ENCODE measurements at regions not wholly inside any gene's neighbourhood (a gene's known extent, or its start where the extent isn't known, plus 50 kb on each side); places are given as distances from the start of the nearest gene placed in this dataset.
A peak's percentile ranks its signal among the peaks of the same experiment; 100 is the strongest.
"Not testable (repeated sequence)": the region's sequence is repeated elsewhere in the genome, so short reads cannot be mapped to it uniquely, and the experiment has no call there.

- DNase-seq (ENCODE audit: low spot score), result peak; percentile 70
These were observed 925.3 kb downstream of the TLE4 start for GRCh38 chr9:80496901-80497556.

- no peak for DNase-seq (ENCODE audit: low spot score)
These were observed 921.5 kb downstream of the TLE4 start for GRCh38 chr9:80493258-80493657.

- DNase-seq (ENCODE audit: low spot score), result no peak
These were observed 920.5 kb downstream of the TLE4 start for GRCh38 chr9:80492221-80492620.

- no peak for DNase-seq (ENCODE audit: low spot score)
These were observed 919.4 kb downstream of the TLE4 start for GRCh38 chr9:80491086-80491696.

GRCh38 chr9:80489329-80489728 is 917.6 kb downstream of the TLE4 start:
- no peak for DNase-seq (ENCODE audit: low spot score)

GRCh38 chr9:80485420-80486250 is 913.9 kb downstream of the TLE4 start:
- no peak for DNase-seq (ENCODE audit: low spot score)

- not testable (repeated sequence) for DNase-seq (ENCODE audit: low spot score)
These were observed 910.5 kb downstream of the TLE4 start for GRCh38 chr9:80482251-80482650.

- no peak for DNase-seq (ENCODE audit: low spot score)
These were observed 895.9 kb downstream of the TLE4 start for GRCh38 chr9:80467632-80468031.

- no peak for DNase-seq (ENCODE audit: low spot score)
These were observed 893.8 kb downstream of the TLE4 start for GRCh38 chr9:80465556-80465955.

GRCh38 chr9:80449513-80449912 is 877.7 kb downstream of the TLE4 start:
- DNase-seq (ENCODE audit: low spot score), result no peak

- no peak for DNase-seq (ENCODE audit: low spot score)
These were observed 877.2 kb downstream of the TLE4 start for GRCh38 chr9:80448996-80449395.

GRCh38 chr9:80447876-80448275 is 876.1 kb downstream of the TLE4 start:
- DNase-seq (ENCODE audit: low spot score), result no peak

GRCh38 chr9:80440724-80441123 is 869.0 kb downstream of the TLE4 start:
- peak; percentile 3 for DNase-seq (ENCODE audit: low spot score)

- DNase-seq (ENCODE audit: low spot score), result no peak
These were observed 866.1 kb downstream of the TLE4 start for GRCh38 chr9:80437825-80438224.

GRCh38 chr9:80437091-80437640 is 865.4 kb downstream of the TLE4 start:
- no peak for DNase-seq (ENCODE audit: low spot score)

GRCh38 chr9:80435591-80435990 is 863.8 kb downstream of the TLE4 start:
- no peak for DNase-seq (ENCODE audit: low spot score)

- no peak for DNase-seq (ENCODE audit: low spot score)
These were observed 855.2 kb downstream of the TLE4 start for GRCh38 chr9:80426992-80427391.

- no peak for DNase-seq (ENCODE audit: low spot score)
These were observed 845.5 kb downstream of the TLE4 start for GRCh38 chr9:80417211-80417773.

- peak; percentile 4 for DNase-seq (ENCODE audit: low spot score)
These were observed 838.3 kb downstream of the TLE4 start for GRCh38 chr9:80410106-80410505.

- DNase-seq (ENCODE audit: low spot score), result no peak
These were observed 835.5 kb downstream of the TLE4 start for GRCh38 chr9:80407220-80407619.

- DNase-seq (ENCODE audit: low spot score), result no peak
These were observed 829.5 kb downstream of the TLE4 start for GRCh38 chr9:80401243-80401642.

- no peak for DNase-seq (ENCODE audit: low spot score)
These were observed 829.0 kb downstream of the TLE4 start for GRCh38 chr9:80400624-80401230.
